Neural cell (in vitro differentiated cells): ENCODE measurements at regions not wholly inside any gene's neighbourhood (a gene's known extent, or its start where the extent isn't known, plus 50 kb on each side); places are given as distances from the start of the nearest gene placed in this dataset.

Source experiments
- H2AFZ ChIP-seq: fragments of 200-600, 300-800 bp; sonication (generic), shearing (Covaris generic); 2 replicates; pipeline ENCODE4 v1.6.0; 2014; ENCODE audit warnings: low read depth, mild to moderate bottlenecking, antibody characterized with exemption, low read length, moderate library complexity
- H3F3A ChIP-seq: fragments of 200-600 bp; shearing (Covaris generic); 2 replicates; pipeline ENCODE4 v1.6.1; 2016; ENCODE audit warnings: mild to moderate bottlenecking, moderate library complexity, mixed read lengths, antibody characterized with exemption, low read length; ENCODE audit not compliant: insufficient read depth, poor library complexity, severe bottlenecking
- H3K27ac ChIP-seq: fragments of 200-600, 300-800 bp; sonication (generic), shearing (Covaris generic); 2 replicates; pipeline ENCODE4 v1.5.1; 2014; ENCODE audit warnings: mild to moderate bottlenecking, low read length, moderate library complexity
- H3K27me3 ChIP-seq: fragments of 300-800, 200-600 bp; sonication (generic), shearing (Covaris generic); 2 replicates; pipeline ENCODE4 v1.6.0; 2014; ENCODE audit warnings: mild to moderate bottlenecking, low read depth, low read length, moderate library complexity; ENCODE audit not compliant: insufficient read depth
- H3K36me3 ChIP-seq: fragments of 300-800, 200-600 bp; sonication (generic), shearing (Covaris generic); 2 replicates; pipeline ENCODE4 v1.5.1; 2014; ENCODE audit warnings: mild to moderate bottlenecking, antibody characterized with exemption, low read length, moderate library complexity; ENCODE audit not compliant: insufficient read depth
- H3K4me2 ChIP-seq: fragments of 300-800, 200-600 bp; sonication (generic), shearing (Covaris generic); 2 replicates; pipeline ENCODE4 v1.6.0; 2014; ENCODE audit warnings: mild to moderate bottlenecking, low read length
- H3K4me3 ChIP-seq: fragments of 300-800, 200-600 bp; sonication (generic), shearing (Covaris generic); 2 replicates; pipeline ENCODE4 v1.5.1; 2014; ENCODE audit warnings: mild to moderate bottlenecking, low read length, moderate library complexity
- H3K79me2 ChIP-seq: fragments of 200-600 bp; shearing (Covaris generic); replicated peaks from 2 replicates; pipeline ENCODE4 v1.6.0; 2014; ENCODE audit warnings: mild to moderate bottlenecking, low read length, moderate library complexity; ENCODE audit not compliant: insufficient read depth
- H3K9ac ChIP-seq: fragments of 300-800, 200-600 bp; sonication (generic), shearing (Covaris generic); 2 replicates; pipeline ENCODE4 v1.6.1; 2016; ENCODE audit warnings: mild to moderate bottlenecking, low read length, mixed read lengths
- H3K9me2 ChIP-seq: fragments of 200-600 bp; shearing (Covaris generic); 2 replicates; pipeline ENCODE4 v1.6.1; 2016; ENCODE audit warnings: mild to moderate bottlenecking, low read length, mixed read lengths; ENCODE audit not compliant: insufficient read depth
- H3K9me3 ChIP-seq: fragments of 200-600, 300-800 bp; sonication (generic), shearing (Covaris generic); 2 replicates; pipeline ENCODE4 v1.6.1; 2016; ENCODE audit warnings: mild to moderate bottlenecking, mixed run types, low read length, moderate library complexity, mixed read lengths
- H4K20me1 ChIP-seq: fragments of 200-600 bp; shearing (Covaris generic); 2 replicates; pipeline ENCODE4 v1.6.1; 2016; ENCODE audit warnings: mild to moderate bottlenecking, mixed run types; ENCODE audit not compliant: insufficient read depth
- EP300 ChIP-seq: fragments of 450-650 bp; conservative IDR thresholded peaks from 2 replicates; pipeline ENCODE4 v1.6.1; 2014; ENCODE audit warnings: antibody characterized with exemption, mild to moderate bottlenecking, moderate library complexity; ENCODE audit not compliant: poor library complexity, severe bottlenecking
- EZH2 ChIP-seq: fragments of 200-600, 300-800 bp; shearing (Covaris generic), sonication (generic); IDR thresholded peaks from 2 replicates; pipeline ENCODE4 v1.6.1; 2014; ENCODE audit warnings: antibody characterized with exemption, low read length, borderline replicate concordance, mild to moderate bottlenecking; ENCODE audit not compliant: insufficient read depth, poor library complexity, severe bottlenecking
- MXI1 ChIP-seq: fragments of 450-650 bp; conservative IDR thresholded peaks from 2 replicates; pipeline ENCODE4 v1.6.1; 2014; ENCODE audit warnings: antibody characterized with exemption, mild to moderate bottlenecking; ENCODE audit not compliant: poor library complexity, severe bottlenecking
- POLR2AphosphoS5 ChIP-seq: IDR thresholded peaks from 2 replicates; pipeline ENCODE4 v1.6.1; 2012
- RAD21 ChIP-seq: fragments of 450-650 bp; conservative IDR thresholded peaks from 2 replicates; pipeline ENCODE4 v1.6.1; 2014; ENCODE audit warnings: antibody characterized with exemption, mild to moderate bottlenecking, moderate library complexity
- SMC3 ChIP-seq: fragments of 450-650 bp; conservative IDR thresholded peaks from 2 replicates; pipeline ENCODE4 v1.6.1; 2014; ENCODE audit warnings: antibody characterized with exemption, mild to moderate bottlenecking, moderate library complexity; ENCODE audit not compliant: poor library complexity
- TAF1 ChIP-seq: IDR thresholded peaks from 2 replicates; pipeline ENCODE4 v1.6.1; 2012; ENCODE audit warnings: low read depth
- TF ChIP-seq, protein P1 (sequence below): IDR thresholded peaks from 2 replicates; pipeline ENCODE4 v1.6.1; 2012; ENCODE audit warnings: borderline replicate concordance
- TF ChIP-seq, protein P2 (sequence below): fragments of 450-650 bp; IDR thresholded peaks from 2 replicates; pipeline ENCODE4 v1.5.1; 2014; ENCODE audit warnings: antibody characterized with exemption, mild to moderate bottlenecking, moderate library complexity; ENCODE audit not compliant: poor library complexity, severe bottlenecking

DNA sequence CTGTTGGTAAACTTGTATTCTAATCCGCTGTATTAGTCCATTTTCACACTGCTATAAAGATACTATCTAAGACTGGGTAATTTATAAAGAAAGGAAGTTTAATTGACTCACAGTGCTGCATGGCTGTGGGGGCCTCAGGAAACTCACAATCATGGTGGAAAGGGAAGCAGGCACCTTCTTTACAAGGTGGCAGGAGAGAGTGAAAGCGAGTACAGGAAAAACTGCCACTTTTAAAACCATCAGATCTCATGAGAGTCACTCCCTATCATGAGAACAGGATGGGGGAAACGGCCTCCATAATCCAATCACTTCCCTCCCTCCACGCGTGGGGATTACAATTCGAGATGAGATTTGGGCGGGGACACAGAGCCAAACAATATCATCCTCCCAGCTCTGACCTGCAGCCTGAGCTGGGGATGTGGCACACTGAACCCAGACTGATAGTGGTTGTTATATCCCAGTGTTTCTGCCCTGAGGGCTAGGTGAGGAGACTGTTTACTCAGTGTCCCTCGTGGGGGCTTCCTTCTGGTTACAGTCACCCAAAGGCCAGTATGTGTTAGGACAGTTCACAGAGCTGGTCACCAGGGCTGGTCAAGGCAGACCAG, 488.3 kb downstream of the KDM4C start:
- H3K4me3 ChIP-seq: no peak overlapping the region
- no peak overlapping the region for H3K9ac ChIP-seq
- H2AFZ ChIP-seq: no peak overlapping the region
- no peak overlapping the region for H3K27ac ChIP-seq
- H3K36me3 ChIP-seq: no peaks in the 10 kb centered on the region
- no peaks in the 10 kb centered on the region for H3K9me2 ChIP-seq
- TF ChIP-seq RAD21 (no peak), EP300 (no peak), EZH2 (no peak), MXI1 (no peak), POLR2AphosphoS5 (no peak), SMC3 (no peak), TAF1 (no peak)
- TF ChIP-seq, protein P1, sequence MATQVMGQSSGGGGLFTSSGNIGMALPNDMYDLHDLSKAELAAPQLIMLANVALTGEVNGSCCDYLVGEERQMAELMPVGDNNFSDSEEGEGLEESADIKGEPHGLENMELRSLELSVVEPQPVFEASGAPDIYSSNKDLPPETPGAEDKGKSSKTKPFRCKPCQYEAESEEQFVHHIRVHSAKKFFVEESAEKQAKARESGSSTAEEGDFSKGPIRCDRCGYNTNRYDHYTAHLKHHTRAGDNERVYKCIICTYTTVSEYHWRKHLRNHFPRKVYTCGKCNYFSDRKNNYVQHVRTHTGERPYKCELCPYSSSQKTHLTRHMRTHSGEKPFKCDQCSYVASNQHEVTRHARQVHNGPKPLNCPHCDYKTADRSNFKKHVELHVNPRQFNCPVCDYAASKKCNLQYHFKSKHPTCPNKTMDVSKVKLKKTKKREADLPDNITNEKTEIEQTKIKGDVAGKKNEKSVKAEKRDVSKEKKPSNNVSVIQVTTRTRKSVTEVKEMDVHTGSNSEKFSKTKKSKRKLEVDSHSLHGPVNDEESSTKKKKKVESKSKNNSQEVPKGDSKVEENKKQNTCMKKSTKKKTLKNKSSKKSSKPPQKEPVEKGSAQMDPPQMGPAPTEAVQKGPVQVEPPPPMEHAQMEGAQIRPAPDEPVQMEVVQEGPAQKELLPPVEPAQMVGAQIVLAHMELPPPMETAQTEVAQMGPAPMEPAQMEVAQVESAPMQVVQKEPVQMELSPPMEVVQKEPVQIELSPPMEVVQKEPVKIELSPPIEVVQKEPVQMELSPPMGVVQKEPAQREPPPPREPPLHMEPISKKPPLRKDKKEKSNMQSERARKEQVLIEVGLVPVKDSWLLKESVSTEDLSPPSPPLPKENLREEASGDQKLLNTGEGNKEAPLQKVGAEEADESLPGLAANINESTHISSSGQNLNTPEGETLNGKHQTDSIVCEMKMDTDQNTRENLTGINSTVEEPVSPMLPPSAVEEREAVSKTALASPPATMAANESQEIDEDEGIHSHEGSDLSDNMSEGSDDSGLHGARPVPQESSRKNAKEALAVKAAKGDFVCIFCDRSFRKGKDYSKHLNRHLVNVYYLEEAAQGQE: no peak
- TF ChIP-seq, protein P2, sequence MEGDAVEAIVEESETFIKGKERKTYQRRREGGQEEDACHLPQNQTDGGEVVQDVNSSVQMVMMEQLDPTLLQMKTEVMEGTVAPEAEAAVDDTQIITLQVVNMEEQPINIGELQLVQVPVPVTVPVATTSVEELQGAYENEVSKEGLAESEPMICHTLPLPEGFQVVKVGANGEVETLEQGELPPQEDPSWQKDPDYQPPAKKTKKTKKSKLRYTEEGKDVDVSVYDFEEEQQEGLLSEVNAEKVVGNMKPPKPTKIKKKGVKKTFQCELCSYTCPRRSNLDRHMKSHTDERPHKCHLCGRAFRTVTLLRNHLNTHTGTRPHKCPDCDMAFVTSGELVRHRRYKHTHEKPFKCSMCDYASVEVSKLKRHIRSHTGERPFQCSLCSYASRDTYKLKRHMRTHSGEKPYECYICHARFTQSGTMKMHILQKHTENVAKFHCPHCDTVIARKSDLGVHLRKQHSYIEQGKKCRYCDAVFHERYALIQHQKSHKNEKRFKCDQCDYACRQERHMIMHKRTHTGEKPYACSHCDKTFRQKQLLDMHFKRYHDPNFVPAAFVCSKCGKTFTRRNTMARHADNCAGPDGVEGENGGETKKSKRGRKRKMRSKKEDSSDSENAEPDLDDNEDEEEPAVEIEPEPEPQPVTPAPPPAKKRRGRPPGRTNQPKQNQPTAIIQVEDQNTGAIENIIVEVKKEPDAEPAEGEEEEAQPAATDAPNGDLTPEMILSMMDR: no peak
- H3K79me2 ChIP-seq: no peaks in the 10 kb centered on the region
- H3F3A ChIP-seq: no peaks in the 10 kb centered on the region
- no peaks in the 10 kb centered on the region for H4K20me1 ChIP-seq
- no peaks in the 10 kb centered on the region for H3K9me3 ChIP-seq
- H3K4me2 ChIP-seq: no peak overlapping the region
- H3K27me3 ChIP-seq: no peaks in the 10 kb centered on the region

DNA sequence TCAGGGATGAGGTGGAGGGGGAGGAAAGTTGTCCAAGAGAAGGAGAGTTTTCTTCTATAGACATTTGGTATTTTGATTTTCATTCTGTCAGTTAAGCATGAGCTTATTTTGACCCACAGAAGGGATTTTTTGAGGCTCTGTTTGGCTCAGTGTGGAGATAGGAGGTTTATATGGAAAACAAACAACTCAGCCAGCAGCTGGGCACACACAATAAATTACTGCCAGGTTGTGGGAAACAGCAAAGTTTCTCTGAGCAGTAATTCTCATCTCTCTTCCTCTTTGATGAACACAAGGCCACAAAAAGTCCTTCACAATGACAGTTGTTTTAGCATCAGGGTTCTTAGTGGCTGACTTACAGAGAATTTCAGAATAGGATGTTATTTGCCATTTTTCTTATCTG, 486.1 kb downstream of the KDM4C start:
- Histone ChIP-seq H3K9me2 (no peaks in the 10 kb centered on the region), H3K9me3 (peaks cover 6% of the 10 kb centered on the region), H3K27ac (no peak overlapping the region), H3K27me3 (no peaks in the 10 kb centered on the region), H3K9ac (no peak overlapping the region), H3K4me3 (no peak overlapping the region), H3K79me2 (no peaks in the 10 kb centered on the region), H2AFZ (no peak overlapping the region), H3F3A (no peaks in the 10 kb centered on the region), H3K36me3 (no peaks in the 10 kb centered on the region), H4K20me1 (no peaks in the 10 kb centered on the region), H3K4me2 (no peak overlapping the region)
- TF ChIP-seq, protein P2: no peak
- TF ChIP-seq RAD21 (no peak), SMC3 (no peak), TAF1 (no peak)
- TF ChIP-seq, protein P1: no peak
